BJ (cell line): ENCODE measurements at regions not wholly inside any gene's neighbourhood (a gene's known extent, or its start where the extent isn't known, plus 50 kb on each side); places are given as distances from the start of the nearest gene placed in this dataset.

Source experiments
- CTCF ChIA-PET: fragments of 350-600 bp; formaldehyde crosslinking; extraction: SDS; loops from one replicate; lab custom pipeline; 2021; ENCODE audit warnings: antibody characterized with exemption, inconsistent platforms; lab: Yijun Ruan, JAX
- POLR2A ChIA-PET: fragments of 300-600 bp; sonication (Branson Sonifier 250); formaldehyde crosslinking; extraction: SDS; loops from one replicate; lab custom pipeline; 2021; ENCODE audit warnings: antibody characterized with exemption; lab: Charles Lee
- DNase-seq: peaks from one replicate; pipeline ENCODE4 v3.0.0-alpha.2; 2011; ENCODE audit warnings: low read depth
- H3K27me3 ChIP-seq: 2 replicates; pipeline ENCODE4 v1.6.0; 2011; ENCODE audit warnings: low read length; ENCODE audit not compliant: control insufficient read depth, insufficient read depth
- H3K36me3 ChIP-seq: 2 replicates; pipeline ENCODE4 v1.5.1; 2011; ENCODE audit warnings: low read length; ENCODE audit not compliant: control insufficient read depth, insufficient read depth
- H3K4me3 ChIP-seq: 2 replicates; pipeline ENCODE4 v1.5.1; 2011; ENCODE audit warnings: low read depth, mild to moderate bottlenecking, control low read depth, low read length
- TF ChIP-seq, protein P1 (sequence below): IDR thresholded peaks from 2 replicates; pipeline ENCODE4 v1.5.1; 2011; ENCODE audit warnings: low read depth, mild to moderate bottlenecking, control low read depth, inconsistent platforms, low read length, moderate library complexity; ENCODE audit not compliant: insufficient read depth

DNA sequence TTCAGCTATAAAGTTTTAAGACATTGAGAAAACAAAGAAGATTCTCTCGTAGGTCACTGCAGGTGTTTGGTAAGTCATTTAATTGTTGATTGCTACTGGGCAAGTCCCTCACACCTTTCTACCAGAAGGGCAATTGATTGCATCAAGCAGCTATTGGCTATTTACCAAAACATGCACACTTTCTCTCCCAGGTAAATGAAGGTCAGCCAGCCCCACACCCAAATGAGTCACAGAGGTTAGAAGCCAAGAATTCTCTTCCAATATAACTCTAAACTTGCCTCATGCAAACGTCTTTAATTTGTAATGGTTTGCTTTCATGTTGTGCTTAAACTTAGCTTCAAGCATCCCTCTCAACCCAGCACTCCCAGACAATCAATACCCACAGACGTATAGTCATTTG is 475.3 kb upstream of the ADGRL2 start:
- Histone ChIP-seq H3K27me3 (no peaks in the 10 kb centered on the region), H3K4me3 (no peak overlapping the region), H3K36me3 (no peaks in the 10 kb centered on the region)
- CTCF ChIA-PET: no interaction called here
- TF ChIP-seq, protein P1, sequence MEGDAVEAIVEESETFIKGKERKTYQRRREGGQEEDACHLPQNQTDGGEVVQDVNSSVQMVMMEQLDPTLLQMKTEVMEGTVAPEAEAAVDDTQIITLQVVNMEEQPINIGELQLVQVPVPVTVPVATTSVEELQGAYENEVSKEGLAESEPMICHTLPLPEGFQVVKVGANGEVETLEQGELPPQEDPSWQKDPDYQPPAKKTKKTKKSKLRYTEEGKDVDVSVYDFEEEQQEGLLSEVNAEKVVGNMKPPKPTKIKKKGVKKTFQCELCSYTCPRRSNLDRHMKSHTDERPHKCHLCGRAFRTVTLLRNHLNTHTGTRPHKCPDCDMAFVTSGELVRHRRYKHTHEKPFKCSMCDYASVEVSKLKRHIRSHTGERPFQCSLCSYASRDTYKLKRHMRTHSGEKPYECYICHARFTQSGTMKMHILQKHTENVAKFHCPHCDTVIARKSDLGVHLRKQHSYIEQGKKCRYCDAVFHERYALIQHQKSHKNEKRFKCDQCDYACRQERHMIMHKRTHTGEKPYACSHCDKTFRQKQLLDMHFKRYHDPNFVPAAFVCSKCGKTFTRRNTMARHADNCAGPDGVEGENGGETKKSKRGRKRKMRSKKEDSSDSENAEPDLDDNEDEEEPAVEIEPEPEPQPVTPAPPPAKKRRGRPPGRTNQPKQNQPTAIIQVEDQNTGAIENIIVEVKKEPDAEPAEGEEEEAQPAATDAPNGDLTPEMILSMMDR: no peak
- no peak for DNase-seq
- POLR2A ChIA-PET: no interaction called here

DNA sequence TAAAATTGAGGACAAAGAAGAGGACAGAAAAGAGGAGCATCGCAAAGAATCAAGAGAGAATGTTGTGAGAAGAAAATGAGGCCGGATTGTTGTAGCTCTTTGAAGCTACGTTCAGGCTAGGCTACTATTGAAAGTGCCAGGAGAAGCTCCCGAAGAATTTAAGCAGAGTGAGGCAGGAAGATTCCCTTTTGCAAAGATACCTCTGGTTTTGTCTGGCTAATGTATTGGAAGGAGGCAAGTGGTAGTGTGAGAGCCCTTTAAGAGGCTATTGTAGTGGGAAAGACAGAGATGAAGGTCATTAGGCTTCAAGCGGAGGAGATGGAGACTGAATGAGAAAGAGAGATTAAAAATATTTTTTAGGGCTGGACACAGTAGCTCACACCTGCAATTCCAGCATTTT is 476.9 kb upstream of the ADGRL2 start:
- Histone ChIP-seq H3K4me3 (no peak overlapping the region), H3K27me3 (no peaks in the 10 kb centered on the region), H3K36me3 (no peaks in the 10 kb centered on the region)
- no peak for DNase-seq
- TF ChIP-seq, protein P1: no peak
- POLR2A ChIA-PET: no interaction called here
- CTCF ChIA-PET: interaction anchor here (1.1 kb wide), 1 partner anchor 120 kb away, joined by 3 read pairs; no protein-coding TSS in a partner anchor

DNA sequence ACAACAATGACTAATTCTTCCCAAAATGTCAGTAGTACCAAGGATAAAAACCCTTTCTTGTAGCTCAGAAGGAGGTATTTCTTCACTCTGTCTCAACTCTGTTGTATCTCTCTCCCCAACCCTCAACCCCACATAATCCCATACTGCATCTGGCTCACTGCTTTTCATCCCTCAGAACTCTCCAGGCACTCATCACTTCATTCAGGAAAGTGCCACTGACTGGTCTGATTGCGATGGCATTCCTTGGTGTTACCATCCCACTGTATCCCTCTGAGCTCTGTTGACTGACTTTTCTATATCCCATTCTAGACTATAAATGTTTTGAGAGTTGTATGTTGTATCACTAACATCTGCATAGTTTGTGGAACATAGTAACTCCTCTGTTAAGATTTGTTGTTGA is 483.5 kb upstream of the ADGRL2 start:
- H3K27me3 ChIP-seq: no peaks in the 10 kb centered on the region
- H3K36me3 ChIP-seq: no peaks in the 10 kb centered on the region
- TF ChIP-seq, protein P1: no peak
- POLR2A ChIA-PET: no interaction called here
- no peak overlapping the region for H3K4me3 ChIP-seq
- no peak for DNase-seq
- CTCF ChIA-PET: interaction anchor here (1.2 kb wide), 1 partner anchor 12 kb away, joined by 3 read pairs; no protein-coding TSS in a partner anchor

GRCh38 chr1:81314513-81315233 is 486.1 kb upstream of the ADGRL2 start:
- H3K27me3 ChIP-seq: no peaks in the 10 kb centered on the region
- no peak for DNase-seq
- no peak overlapping the region for H3K4me3 ChIP-seq
- ChIA-PET POLR2A (no interaction called here), CTCF (no interaction called here)
- TF ChIP-seq, protein P1: no peak
- H3K36me3 ChIP-seq: no peaks in the 10 kb centered on the region

- no peak for DNase-seq
- Histone ChIP-seq H3K36me3 (no peaks in the 10 kb centered on the region), H3K27me3 (no peaks in the 10 kb centered on the region; the same call in none of the 2 replicates), H3K4me3 (no peak overlapping the region)
- ChIA-PET CTCF (no interaction called here), POLR2A (no interaction called here)
- TF ChIP-seq, protein P1: no peak
These were observed 487.4 kb upstream of the ADGRL2 start for GRCh38 chr1:81313289-81313688.
